Fibroblast of lung (primary cell): ENCODE measurements at regions not wholly inside any gene's neighbourhood (a gene's known extent, or its start where the extent isn't known, plus 50 kb on each side); places are given as distances from the start of the nearest gene placed in this dataset.
A peak's percentile ranks its signal among the peaks of the same experiment; 100 is the strongest.

Experiments used
- DNase-seq, 2 donors: peaks; one replicate each; pipeline versions ENCODE4 v3.0.0 to v3.0.0-alpha.2; 2010; ENCODE audit warnings: low read depth in 2 of 2
- H2AFZ ChIP-seq: 2 replicates; pipeline ENCODE4 v1.5.1; 2012; ENCODE audit warnings: low read length, control low read depth, inconsistent platforms
- H3K27ac ChIP-seq: 2 replicates; pipeline ENCODE4 v1.5.1; 2011; ENCODE audit warnings: low read length, control low read depth; ENCODE audit not compliant: insufficient read depth
- H3K27me3 ChIP-seq: 2 replicates; pipeline ENCODE4 v1.5.1; 2011; ENCODE audit warnings: mild to moderate bottlenecking, low read length; ENCODE audit not compliant: control insufficient read depth, insufficient read depth
- H3K36me3 ChIP-seq: 2 replicates; pipeline ENCODE4 v1.5.1; 2011; ENCODE audit warnings: low read length; ENCODE audit not compliant: control insufficient read depth, insufficient read depth
- H3K4me1 ChIP-seq: 2 replicates; pipeline ENCODE4 v1.5.1; 2011; ENCODE audit warnings: low read length; ENCODE audit not compliant: control insufficient read depth, insufficient read depth; ENCODE audit errors: extremely low read depth
- H3K4me2 ChIP-seq: 2 replicates; pipeline ENCODE4 v1.5.1; 2011; ENCODE audit warnings: low read length, control low read depth; ENCODE audit not compliant: insufficient read depth; ENCODE audit errors: extremely low read depth
- H3K4me3 ChIP-seq, 4 experiments: fragments of 200-600 bp in 1 of 4; sonication (generic) in 1 of 4; replicated peaks in 1 of 4; 2 replicates each; pipeline ENCODE4 v1.5.1; 2011 to 2016; ENCODE audit warnings: low read length in 4 of 4, low read depth in 3 of 4, mild to moderate bottlenecking in 3 of 4, control low read depth in 2 of 4, inconsistent platforms in 1 of 4, mixed read lengths in 1 of 4; ENCODE audit not compliant: insufficient read depth in 1 of 4; ENCODE audit errors: control extremely low read depth in 1 of 4
- H3K79me2 ChIP-seq: 2 replicates; pipeline ENCODE4 v1.5.1; 2012; ENCODE audit warnings: mild to moderate bottlenecking, low read length, inconsistent platforms; ENCODE audit not compliant: control insufficient read depth, insufficient read depth
- H3K9ac ChIP-seq: 2 replicates; pipeline ENCODE4 v1.5.1; 2011; ENCODE audit warnings: mild to moderate bottlenecking, low read length, control low read depth; ENCODE audit not compliant: insufficient read depth
- H3K9me3 ChIP-seq: 2 replicates; pipeline ENCODE4 v1.5.1; 2012; ENCODE audit warnings: low read depth, low read length; ENCODE audit not compliant: control insufficient read depth, insufficient read depth
- H4K20me1 ChIP-seq: 2 replicates; pipeline ENCODE4 v1.5.1; 2011; ENCODE audit warnings: low read length; ENCODE audit not compliant: control insufficient read depth, insufficient read depth; ENCODE audit errors: extremely low read depth
- EZH2 ChIP-seq: IDR thresholded peaks from 2 replicates; pipeline ENCODE4 v1.5.1; 2012; ENCODE audit warnings: low read length, control low read depth, mild to moderate bottlenecking; ENCODE audit errors: missing control alignments
- TF ChIP-seq, protein P1 (sequence below), 2 donors: IDR thresholded peaks in 1 of 2; conservative IDR thresholded peaks in 1 of 2; 1 replicate in 1 of 2; 2 replicates in 1 of 2; pipeline ENCODE4 v1.5.1; 2011 to 2012; ENCODE audit warnings: low read length in 2 of 2, control low read depth in 1 of 2, inconsistent platforms in 1 of 2, low read depth in 1 of 2, mild to moderate bottlenecking in 1 of 2

DNA sequence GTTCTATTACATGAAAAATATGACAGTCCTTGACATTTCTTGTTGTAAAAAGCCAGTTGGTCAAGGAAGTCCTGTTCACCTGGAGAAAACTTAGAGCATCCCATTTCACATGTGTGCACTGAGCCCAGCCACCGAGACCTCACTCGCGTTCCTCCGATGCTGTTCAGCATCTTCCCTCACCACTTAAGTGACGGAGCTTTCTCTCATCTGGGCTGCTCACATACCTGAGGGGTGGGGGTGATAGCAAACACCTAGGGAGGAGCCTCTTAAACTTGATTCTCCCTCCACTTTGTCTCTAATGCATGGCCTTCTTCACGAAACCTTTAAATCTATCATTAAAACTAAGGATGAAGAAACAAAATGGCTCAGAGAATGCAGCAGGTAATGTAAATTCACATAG lies 950.2 kb downstream of the GATA3 start:
- Histone ChIP-seq H3K9ac (no peak overlapping the region), H3K79me2 (no peaks in the 10 kb centered on the region), H3K4me1 (no peaks in the 10 kb centered on the region), H3K36me3 (no peaks in the 10 kb centered on the region), H3K27me3 (no peaks in the 10 kb centered on the region), H3K9me3 (no peaks in the 10 kb centered on the region), H3K4me2 (no peak overlapping the region), H4K20me1 (no peaks in the 10 kb centered on the region), H3K27ac (no peak overlapping the region), H3K4me3 (no peak overlapping the region), H2AFZ (no peak overlapping the region)
- DNase-seq = no peak
- no peak for TF ChIP-seq EZH2
- TF ChIP-seq, protein P1, sequence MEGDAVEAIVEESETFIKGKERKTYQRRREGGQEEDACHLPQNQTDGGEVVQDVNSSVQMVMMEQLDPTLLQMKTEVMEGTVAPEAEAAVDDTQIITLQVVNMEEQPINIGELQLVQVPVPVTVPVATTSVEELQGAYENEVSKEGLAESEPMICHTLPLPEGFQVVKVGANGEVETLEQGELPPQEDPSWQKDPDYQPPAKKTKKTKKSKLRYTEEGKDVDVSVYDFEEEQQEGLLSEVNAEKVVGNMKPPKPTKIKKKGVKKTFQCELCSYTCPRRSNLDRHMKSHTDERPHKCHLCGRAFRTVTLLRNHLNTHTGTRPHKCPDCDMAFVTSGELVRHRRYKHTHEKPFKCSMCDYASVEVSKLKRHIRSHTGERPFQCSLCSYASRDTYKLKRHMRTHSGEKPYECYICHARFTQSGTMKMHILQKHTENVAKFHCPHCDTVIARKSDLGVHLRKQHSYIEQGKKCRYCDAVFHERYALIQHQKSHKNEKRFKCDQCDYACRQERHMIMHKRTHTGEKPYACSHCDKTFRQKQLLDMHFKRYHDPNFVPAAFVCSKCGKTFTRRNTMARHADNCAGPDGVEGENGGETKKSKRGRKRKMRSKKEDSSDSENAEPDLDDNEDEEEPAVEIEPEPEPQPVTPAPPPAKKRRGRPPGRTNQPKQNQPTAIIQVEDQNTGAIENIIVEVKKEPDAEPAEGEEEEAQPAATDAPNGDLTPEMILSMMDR (conservative IDR thresholded peaks at IDR 0.05 in 1 of 2, IDR thresholded peaks at IDR 0.05 in 1 of 2; ENCODE audit: low read depth in 1 of 2, low read length in 2 of 2) = no peak

DNA sequence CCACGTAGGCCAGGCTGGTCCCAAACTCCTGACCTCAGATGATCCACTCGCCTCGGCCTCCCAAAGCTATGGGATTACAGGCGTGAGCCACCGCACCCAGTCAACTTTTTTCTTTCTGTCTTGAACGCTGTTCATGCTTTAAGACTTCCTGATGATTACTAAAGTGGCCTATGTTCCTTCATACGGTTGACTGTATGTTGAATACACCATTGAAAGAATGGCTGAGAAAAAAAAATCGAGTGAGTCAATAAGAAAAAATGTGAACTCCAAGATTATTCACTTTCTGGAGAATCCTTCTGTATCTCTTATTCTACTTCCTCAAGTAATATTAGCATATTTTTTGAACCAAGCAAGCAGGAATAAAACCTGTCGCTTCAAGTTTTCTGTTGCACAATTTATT lies 955.0 kb downstream of the GATA3 start:
- Histone ChIP-seq H3K9ac (no peak overlapping the region), H3K4me1 (no peaks in the 10 kb centered on the region), H3K4me2 (no peak overlapping the region), H3K36me3 (no peaks in the 10 kb centered on the region), H3K9me3 (no peaks in the 10 kb centered on the region), H3K79me2 (no peaks in the 10 kb centered on the region), H3K27me3 (no peaks in the 10 kb centered on the region), H3K27ac (no peak overlapping the region), H4K20me1 (no peaks in the 10 kb centered on the region), H3K4me3 (no peak overlapping the region), H2AFZ (no peak overlapping the region)
- TF ChIP-seq, protein P1 (conservative IDR thresholded peaks at IDR 0.05 in 1 of 2, IDR thresholded peaks at IDR 0.05 in 1 of 2; ENCODE audit: low read depth in 1 of 2, low read length in 2 of 2) = no peak
- no peak for TF ChIP-seq EZH2
- peak in 1 of 2 donors; percentile 37 for DNase-seq

DNA sequence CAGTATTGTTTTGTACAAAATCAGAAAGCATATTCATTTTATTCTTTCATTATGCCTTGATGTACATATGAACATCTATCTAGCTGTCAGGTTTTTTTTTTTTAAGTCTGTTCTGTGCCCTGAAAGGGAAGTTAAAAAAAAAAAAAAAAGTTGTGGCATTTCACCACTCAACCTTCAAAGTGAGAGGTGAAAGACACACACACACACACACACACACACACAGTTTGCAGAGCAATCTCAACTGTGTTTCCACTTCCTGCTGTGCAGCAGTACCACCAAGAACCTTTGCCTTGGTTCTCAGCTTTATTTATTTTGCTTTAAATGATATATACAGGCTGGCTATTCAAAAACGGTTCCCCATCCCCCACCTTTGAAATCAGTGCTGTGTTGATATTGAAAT lies 955.6 kb downstream of the GATA3 start:
- Histone ChIP-seq H3K4me1 (no peaks in the 10 kb centered on the region), H3K27ac (no peak overlapping the region), H3K79me2 (no peaks in the 10 kb centered on the region), H4K20me1 (no peaks in the 10 kb centered on the region), H3K36me3 (no peaks in the 10 kb centered on the region), H3K27me3 (no peaks in the 10 kb centered on the region), H3K9ac (no peak overlapping the region), H3K9me3 (no peaks in the 10 kb centered on the region), H3K4me3 (no peak overlapping the region), H2AFZ (no peak overlapping the region), H3K4me2 (no peak overlapping the region)
- TF ChIP-seq, protein P1 (conservative IDR thresholded peaks at IDR 0.05 in 1 of 2, IDR thresholded peaks at IDR 0.05 in 1 of 2; ENCODE audit: low read depth in 1 of 2, low read length in 2 of 2) = no peak
- TF ChIP-seq EZH2 = no peak
- peak in 1 of 2 donors; percentile 11 for DNase-seq
